ENCODE measurements at regions not wholly inside any gene's neighbourhood (a gene's known extent, or its start where the extent isn't known, plus 50 kb on each side); places are given as distances from the start of the nearest gene placed in this dataset.

- TF ChIP-seq CTCF (IDR thresholded peaks at IDR 0.05) (no peak), POLR2A (IDR thresholded peaks at IDR 0.05) (no peak)
Observed at GRCh38 chr5:5783021-5783420, 360.5 kb downstream of the ICE1 start.
